Eye (tissue), 1 donor: ENCODE measurements at regions not wholly inside any gene's neighbourhood (a gene's known extent, or its start where the extent isn't known, plus 50 kb on each side); places are given as distances from the start of the nearest gene placed in this dataset.

Experiments
- DNase-seq: peaks from one replicate; pipeline ENCODE4 v3.0.0-alpha.2; 2015

DNA sequence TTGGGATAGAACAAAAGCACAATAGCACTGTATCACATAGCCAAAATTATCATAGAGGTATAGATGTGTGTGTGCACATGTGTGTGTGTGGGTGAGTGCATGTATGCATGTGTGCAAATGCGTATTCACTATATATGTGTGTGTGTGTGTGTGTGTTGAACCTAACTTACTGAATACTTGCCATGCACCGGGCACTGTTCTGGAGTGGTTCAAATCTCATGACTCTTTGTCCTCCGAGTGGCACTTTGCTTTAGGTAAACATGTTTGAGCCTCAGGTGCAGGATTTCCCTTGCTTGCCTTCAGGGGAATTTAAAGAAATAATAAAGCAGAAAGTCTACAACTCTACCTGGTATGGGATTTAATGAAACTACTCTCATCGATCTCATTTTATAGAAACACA is 183.5 kb upstream of the GDNF start:
- DNase-seq: no peak

DNA sequence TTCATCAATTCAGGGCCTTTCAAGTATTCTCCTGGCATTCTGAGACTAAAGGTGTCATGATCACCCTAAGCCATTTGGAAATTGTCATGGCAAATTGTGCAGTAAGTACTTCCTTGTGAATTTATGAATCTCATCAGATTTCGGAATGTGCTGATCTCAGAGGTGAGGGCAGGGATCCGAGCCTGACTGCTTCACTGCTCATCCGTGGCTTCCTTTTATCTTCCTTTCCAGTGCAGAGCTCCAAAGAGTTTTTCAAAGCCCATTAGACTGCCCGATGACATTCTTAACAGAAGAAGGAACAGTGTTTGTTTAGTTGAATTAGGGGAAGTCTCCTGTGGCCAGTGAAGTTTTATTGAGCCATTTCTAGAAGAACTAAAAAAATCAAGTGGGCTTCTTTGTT is 182.8 kb upstream of the GDNF start:
- no peak for DNase-seq

DNA sequence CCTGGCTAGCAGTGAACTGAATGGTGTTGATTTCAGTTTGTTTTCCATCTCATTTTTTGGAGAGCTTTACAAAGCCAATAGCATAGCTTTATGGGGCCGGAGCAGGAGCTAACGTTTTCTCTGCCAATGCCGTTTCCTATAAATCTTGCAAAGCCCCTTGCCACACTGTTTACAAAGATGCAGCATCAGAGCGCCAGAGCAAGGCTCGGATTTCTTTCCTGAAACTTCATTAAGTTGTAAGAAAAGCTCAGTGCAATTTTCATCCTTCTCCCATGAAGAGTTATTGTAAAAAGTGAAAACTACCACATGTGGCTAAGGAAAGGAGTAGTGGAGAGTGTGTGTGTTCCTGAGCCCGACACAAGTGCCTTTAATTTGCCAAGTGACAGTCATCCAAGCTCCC is 178.2 kb upstream of the GDNF start:
- no peak for DNase-seq

DNA sequence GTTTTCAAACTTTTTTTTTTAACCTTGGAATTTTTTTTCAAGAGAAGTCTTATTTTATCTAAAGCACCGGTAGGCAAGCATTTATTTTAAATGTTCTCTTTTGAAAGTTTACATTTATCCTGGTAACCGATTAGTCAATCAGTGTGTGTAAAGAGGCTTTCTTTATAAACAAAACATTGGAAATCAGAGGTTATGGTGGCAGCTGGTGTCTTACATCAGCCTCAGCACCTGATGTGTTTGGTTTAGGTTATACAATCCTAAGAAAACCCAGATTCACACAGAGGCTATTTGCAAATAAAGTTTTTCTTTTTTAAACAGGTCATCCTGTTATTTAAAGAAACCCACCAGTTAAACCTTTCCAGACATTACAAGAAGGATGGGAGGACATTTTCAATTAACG is 173.3 kb upstream of the GDNF start:
- no peak for DNase-seq

DNA sequence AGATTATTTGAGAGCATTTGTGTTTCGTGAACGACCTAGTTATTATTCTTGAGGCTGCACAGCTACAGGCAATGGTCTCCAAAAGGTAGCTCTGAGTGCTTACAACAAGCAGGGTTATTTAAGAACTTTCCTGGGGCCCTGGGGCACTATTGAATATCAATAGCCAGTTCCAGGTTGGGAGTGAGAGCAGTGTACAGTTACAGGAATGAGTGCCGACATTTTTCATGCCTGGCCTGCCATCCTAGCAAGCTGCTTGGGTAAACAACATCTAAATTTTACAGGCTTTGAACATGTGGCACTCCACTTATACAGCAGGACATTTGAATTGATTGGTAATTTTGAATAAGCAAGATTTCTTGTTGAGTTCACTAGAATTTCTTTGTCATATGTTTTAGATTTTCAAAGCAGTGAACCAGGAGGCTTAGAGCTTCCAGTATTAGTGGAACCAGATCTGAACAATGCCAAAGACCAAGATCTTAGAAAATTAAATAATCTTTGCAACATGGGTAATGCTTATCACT is 171.9 kb upstream of the GDNF start:
- no peak for DNase-seq

DNA sequence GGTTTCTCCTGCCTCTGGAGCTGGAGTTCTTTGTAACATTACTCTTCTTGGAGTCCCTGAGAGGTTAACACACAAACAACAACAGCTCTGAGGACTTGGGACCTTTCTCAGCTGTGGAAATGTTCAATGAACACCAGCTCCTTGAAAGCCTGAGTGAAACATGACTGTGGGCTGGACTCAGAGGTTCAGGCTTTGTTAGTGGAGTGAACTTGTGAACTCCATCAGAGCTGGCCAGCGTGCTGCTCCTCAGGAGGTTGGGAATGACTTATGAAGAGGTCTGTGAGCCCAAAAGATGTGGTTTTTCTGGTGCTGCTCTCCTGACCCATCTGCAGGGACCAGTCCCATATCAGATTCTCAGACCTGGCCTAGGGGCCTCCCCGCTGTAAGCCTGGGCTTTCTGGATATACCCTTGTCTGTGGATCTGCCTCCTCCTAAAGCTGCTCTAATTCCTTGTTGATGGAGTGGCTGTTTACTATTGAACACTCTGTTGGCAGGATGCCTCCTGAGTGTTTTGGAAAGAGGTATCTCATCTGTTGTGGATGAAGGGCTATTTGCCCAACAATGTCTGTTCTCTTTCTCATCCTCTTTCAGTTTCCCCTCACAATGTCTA is 170.0 kb upstream of the GDNF start:
- DNase-seq: no peak

DNA sequence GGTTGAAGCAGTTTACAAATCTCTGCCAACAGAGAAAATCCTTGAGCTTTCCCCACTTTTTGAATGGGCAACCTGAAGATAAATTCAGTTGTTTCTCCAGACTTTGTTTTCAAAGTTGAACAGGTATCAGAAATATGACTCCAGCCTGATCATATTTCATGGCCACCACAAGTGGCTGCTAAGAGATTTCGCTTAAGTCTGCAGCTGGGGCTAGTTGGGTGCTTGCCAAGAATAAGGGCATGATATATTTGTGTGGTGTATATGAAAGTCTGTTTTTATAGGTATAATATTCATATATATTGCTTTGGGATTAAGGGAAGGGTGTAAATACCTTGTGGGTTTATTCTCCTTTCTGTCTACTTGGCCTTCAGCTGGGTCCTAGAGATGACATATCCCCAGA is 168.4 kb upstream of the GDNF start:
- no peak for DNase-seq

DNA sequence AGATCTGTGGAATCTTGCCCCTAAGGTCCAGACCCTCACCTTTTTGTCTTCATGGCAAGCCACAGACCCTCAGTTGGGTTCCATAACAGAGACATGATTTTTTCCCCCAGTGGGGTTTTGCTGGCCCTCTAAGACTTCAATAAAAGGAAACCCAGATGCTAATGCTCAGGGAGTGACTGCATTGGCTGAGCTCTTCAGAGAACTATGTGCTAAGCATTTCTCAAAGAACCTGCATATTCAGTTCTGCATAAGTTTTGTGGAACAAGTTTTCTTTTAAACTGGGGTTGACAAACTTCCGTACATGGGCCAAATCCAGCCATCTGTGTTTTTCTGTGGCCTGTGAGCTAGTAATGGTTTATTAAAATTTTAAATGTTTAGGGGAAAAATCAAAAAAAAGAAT is 159.8 kb upstream of the GDNF start:
- DNase-seq: no peak

DNA sequence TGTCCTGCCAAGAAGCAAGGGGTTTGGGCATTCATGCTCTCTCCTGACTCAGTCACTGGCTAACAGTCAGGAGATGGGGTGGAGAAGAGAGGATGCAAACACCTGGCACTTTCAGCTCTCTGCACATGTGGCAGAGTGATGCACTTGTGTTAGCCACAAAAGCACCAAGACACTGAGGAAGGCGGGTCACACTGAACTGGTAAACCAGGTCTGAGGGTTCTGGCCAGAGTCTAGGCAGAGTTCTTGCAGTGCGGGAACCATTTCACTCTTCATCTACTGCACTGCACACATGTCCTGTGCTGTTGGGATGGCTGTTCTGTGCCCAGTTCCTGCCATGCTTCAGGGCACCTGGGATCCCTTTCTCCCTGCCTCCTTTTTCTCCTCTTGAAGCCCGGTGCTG is 157.1 kb upstream of the GDNF start:
- DNase-seq: no peak

DNA sequence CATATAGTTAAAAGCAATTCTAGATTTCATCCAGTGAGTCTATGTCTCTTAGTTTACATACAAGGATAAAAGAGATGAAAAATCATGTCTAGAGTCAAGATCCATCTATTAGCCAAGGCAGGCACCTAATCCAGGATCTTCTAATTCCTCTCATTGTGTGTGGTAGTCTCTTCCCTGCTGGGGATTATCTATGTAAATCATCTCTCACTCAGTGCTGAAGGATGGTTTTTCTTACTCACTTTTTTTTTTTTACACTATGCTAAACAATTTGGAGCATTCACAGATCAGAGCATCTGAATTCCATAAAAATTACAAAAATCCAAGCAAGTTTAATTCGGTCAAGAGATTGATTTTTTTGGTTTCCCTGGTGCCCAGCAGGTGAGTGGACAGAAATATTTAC is 154.9 kb upstream of the GDNF start:
- no peak for DNase-seq

DNA sequence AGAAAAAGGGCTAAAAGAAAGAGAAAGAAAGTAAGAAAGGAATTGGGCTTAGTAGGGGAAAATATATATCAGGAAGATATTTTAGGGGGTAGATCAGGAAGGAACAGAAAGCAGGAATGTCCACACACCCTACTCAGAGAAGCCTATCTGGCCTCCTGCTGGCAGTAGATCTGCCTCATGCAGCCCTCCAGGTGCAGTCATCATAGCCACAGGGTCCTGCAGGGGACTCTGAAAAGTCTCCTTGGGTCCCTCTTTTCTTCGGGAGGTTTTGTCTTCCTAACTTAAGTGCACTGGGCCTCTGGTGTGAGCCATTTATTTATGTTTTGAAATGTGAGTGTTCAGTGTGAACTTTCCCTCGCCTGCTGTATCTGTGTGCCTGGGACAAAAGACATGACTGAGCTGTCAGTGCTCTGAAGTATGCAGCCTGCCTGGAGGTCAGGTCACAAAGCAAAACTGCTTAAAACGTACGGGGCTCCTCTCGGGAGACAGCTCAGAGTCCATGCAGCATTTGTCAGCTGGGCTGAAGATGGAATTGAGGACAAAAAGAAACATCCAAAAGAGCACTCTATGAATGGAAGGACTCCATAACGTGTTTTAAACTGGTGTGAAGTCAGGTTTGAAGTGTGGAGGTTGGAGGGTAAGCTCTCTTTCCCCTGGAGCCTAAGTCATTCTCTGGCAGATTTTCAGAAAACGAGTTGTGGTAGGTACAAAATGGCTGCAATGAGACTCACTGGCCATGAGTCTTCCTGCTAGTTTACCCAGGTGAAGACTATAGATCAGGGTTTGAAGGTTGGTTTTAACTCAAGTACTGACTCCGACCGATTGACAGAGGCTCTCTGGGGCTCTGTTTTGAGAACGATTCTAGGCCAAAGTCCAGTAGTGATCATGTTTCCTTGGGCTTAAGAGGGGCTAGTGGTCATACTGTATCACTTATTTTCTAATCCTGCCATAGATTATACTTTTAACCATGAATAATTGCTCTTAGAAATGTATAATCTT is 151.8 kb upstream of the GDNF start:
- DNase-seq: no peak

DNA sequence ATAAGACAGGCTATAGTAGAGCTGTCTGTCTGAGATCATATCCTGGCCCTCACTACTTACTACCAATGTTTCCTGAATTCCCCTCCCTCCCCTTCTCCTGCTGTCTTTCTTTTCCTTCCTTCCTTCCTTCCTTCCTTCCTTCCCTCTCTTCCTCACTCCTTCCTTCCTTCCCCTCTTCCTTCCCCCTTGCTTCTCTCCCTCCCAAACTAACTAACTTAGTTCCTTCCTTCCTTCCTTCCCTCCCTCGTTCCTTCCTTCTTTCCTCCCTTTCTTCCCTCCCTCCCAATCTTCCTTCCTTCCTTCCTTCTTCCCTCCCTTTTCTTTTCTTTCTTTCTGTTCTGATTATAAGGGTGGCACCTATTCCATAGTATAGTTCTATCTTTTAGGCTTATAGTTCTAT is 150.0 kb upstream of the GDNF start:
- DNase-seq: no peak

DNA sequence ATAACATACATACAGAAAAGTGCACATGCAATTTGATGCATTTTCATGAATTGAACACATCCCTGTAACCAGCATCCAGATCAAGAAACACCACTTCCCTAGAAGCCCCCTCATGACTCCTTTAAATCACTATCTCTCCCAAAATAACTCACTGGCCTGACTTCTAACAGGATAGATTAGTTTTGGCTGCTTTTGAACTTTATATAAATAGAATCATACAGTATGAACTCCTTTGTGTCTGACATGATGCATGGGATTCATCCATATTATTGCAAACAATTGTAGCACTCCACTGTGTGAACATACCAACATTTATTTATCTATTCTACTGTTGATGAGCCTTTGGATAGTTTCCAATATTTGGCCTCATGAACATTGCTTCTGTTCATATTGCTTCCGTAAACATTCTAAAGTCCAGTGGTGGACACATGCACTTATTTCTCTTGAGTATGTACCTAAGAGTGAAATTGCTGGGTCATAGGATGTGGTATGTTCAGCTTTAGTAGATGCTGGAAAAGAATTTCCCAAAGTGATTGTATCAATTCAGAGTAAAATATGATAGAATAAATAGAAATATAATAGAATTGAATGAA is 148.7 kb upstream of the GDNF start:
- no peak for DNase-seq

DNA sequence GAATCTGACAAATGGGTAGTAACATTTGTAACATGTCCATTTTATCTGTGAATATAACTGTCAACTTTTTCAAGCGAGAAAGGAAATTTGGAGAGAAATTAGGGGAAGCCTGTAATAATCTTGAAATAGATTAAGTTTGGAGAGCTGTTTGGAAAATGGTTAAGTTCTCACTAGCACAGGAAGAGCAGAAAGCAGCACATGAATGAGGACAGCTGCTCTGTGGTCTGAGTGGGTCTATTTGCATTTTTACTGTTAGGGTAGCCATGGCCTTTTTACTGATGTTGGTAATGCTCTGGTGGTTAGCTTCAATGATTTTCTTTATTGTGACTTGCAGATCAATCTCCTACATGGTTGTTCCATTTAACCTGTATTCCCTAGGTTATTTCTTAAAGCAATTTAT is 144.5 kb upstream of the GDNF start:
- DNase-seq: no peak

DNA sequence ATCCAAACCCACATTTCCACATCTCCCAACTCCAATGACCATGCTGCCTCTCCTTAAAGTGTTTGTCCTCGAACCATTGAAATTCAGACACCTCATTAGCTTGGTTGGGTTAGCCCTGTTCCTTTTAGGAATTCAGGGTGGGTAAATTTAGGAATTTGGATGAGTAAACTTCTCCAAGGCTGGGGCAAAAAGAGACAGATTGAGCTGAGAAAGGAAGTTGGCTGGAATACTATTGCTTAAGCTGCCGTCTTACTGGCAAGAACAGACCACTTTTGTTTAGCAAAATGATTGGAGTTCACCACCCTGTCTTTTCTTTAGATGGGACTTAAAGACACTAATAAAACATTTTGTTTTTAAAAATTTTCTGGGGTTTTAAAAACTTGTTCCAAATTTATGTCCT is 143.6 kb upstream of the GDNF start:
- DNase-seq: no peak

DNA sequence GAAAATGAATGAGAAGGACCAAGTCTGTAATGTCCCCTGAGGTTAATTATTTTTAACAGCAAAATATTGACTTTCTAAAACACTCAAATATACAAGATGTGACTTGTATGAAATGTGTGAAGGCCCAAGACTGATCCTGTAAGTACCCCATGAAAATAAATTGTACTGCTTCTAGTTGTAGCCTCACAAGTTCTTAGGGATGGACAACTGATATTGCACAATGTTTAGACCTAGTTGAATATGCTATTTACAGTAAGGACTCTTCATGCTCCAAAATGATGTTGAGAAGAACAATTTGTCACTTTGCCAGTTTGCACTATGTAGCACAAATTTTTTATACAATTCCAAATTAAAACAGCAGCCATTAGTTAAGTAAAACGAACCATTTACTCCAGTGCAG is 139.7 kb upstream of the GDNF start:
- DNase-seq: no peak

DNA sequence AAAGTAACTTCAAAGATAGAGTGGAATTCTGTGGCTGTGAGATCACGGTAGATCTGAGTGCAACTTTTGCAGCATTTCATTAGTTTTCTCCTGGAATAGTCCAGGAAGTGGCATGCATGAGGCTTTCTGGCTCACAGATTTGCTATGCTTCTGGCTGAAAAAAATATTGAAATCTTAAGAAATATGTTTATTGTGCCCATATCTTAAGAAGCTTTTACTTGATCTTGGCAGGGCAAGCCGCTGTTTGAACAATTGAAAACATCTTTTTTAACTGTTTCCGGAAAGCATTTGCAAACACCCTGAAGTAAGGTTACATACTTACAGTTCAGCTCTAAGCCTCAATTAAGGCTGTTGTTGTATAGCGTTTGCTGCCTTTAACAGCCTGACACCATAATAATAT is 135.7 kb upstream of the GDNF start:
- no peak for DNase-seq

DNA sequence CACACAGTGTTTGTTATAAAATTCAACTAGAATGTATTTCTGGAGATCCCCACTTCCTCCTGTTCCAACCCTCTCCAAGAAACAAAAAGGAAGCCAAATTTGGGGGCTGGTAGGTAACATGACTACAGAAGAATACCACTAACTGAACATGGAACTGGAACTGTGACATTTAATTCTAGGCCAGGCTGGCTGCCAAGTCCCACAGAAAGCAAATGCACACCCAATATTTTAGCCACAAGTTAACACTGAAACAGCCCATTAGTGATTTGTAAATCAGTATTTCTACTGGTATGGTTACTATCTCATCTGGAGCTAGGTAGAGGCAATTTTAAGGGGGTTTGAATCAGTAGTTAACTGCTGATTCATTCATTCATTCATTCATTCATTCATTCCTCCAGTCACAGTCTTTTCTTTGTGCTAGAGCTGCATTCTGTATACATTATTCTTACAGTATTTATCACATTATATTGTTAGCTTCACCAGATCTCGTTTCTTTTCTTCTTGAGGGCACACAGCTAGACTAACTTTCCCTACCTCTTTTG is 131.7 kb upstream of the GDNF start:
- no peak for DNase-seq

DNA sequence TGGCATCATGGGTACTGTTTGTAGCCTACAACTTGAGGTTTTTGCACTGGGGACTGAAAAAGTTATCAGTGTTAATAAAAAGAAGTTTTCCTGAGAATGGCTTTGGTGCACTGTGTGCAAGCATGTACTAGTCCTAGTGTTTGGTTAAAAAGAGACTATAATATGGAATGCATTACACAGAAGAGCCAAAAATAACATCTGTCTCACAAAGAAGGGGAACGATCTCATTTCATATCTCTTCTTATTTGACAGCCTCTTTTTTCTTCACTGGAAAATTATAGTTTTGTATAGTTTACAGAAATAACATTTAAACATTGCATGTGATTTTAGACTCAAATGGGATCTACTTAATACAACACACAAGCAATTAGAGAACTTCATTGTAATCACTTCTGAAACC is 127.0 kb upstream of the GDNF start:
- DNase-seq: peak; percentile 38

DNA sequence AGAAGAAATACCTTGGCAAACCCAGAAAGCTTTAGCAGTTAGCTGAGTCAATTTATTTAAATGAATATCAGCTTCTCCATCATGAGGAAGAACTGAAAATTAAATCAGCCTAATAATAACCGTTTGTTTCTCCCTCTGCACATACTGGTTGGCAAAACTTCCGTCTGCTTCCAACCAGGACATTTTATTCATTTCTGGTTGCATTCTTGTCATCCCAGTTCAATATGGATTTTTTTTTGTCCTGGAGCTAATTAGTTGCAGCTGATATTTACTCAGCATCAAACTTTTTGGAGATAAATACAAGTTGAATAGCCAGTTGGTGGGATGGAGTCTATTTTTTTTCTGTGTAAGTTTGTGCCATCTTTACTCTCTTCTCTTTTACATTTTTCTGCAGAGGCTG is 126.5 kb upstream of the GDNF start:
- DNase-seq: no peak

DNA sequence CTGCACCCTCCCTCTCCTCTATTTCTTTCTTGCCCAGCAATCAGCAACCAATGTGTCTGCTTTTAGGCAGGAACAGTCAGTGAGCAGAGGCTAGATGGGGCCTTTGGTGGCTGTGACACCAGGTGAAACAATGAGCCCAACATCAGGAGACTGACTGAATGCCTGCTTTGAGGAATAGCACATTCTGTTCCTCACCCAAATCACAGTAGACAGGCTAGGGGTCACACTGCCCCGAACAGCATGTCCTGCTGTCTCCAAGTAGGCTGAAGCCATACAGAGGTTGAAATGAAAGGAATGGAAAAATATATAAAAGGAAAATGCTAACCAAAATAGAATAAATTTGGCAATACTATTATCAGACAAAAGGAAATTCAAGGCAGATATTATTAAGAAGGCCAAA is 122.5 kb upstream of the GDNF start:
- no peak for DNase-seq

DNA sequence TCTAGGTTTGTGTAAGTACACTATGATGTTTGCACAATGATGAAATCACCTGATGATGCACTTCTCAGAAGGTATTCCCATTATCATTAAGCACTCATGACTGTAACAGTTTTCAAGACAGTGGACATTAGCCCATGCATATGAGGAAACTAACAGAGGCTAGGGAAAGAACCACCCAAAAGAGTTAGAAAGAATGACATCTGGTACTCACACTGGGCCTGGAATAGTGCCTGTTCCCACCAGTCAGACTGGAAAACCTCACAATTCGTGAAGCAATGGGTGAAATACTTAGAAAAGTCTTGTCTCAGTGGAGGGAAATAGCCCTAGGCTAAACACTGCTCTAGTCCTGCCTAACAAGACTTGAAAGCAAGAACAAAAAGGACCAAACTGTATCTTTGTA is 117.4 kb upstream of the GDNF start:
- no peak for DNase-seq

DNA sequence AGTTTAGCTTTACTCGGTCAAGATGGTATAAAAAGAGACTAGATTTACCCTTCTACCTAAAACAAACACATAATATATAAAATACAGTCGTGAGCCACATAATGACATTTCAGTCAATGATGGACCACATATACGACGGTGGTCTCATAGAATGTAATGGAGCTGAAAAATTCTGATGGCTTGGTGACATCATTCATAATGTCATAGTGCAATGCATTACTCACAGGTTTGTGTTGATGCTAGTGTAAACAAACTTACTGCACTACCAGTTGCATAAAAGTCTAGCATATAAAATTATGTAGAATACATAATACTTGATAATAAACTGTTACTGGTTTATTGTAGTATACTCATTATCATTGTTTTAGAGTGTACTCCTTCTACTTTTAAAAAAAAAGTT is 115.9 kb upstream of the GDNF start:
- DNase-seq: no peak

DNA sequence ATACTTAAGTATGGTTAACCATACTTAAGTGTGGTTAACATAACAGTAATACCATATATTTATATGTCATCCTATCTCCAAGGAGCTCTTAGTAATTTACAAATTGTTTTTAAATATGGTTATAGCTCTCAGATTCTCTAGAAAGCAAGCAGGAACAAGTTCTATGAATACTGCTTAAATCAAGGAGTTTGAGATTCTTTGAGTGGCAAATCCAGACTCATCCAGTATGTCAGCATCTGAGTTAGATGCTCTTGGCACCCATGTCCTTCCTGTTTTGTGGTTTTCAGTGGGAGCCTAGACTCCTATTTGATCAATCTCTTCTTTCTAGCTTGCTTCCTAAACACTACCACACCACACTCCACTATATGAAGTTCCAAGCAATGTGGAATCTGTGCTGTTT is 114.7 kb upstream of the GDNF start:
- DNase-seq: no peak
